HG02678 (cell line): ENCODE measurements at regions not wholly inside any gene's neighbourhood (a gene's known extent, or its start where the extent isn't known, plus 50 kb on each side); places are given as distances from the start of the nearest gene placed in this dataset.

Source experiments
- ATAC-seq: cut with Tn5 transposase; IDR thresholded peaks from one replicate; pipeline ENCODE4 v1.9.1; 2021; ENCODE audit warnings: mild to moderate bottlenecking, moderate library complexity; ENCODE audit not compliant: unreplicated experiment

GRCh38 chr14:40312296-40312695, 880.1 kb upstream of the FBXO33 start:
- no peak for ATAC-seq

GRCh38 chr14:40309124-40309523, 876.9 kb upstream of the FBXO33 start:
- ATAC-seq: no peak

- no peak for ATAC-seq
Observed at GRCh38 chr14:40308240-40308639, 876.0 kb upstream of the FBXO33 start.

GRCh38 chr14:40296821-40297220, 864.6 kb upstream of the FBXO33 start:
- ATAC-seq: no peak

- ATAC-seq: no peak
Observed at GRCh38 chr14:40292664-40293063, 860.4 kb upstream of the FBXO33 start.

GRCh38 chr14:40282196-40282595, 850.0 kb upstream of the FBXO33 start:
- no peak for ATAC-seq

- ATAC-seq: no peak
Observed at GRCh38 chr14:40280652-40281051, 848.4 kb upstream of the FBXO33 start.

GRCh38 chr14:40273417-40273816, 841.2 kb upstream of the FBXO33 start:
- ATAC-seq: no peak

GRCh38 chr14:40271480-40271879, 839.2 kb upstream of the FBXO33 start:
- no peak for ATAC-seq

- no peak for ATAC-seq
Observed at GRCh38 chr14:40269436-40269835, 837.2 kb upstream of the FBXO33 start.

GRCh38 chr14:40268236-40268635, 836.0 kb upstream of the FBXO33 start:
- no peak for ATAC-seq

GRCh38 chr14:40265096-40265495, 832.9 kb upstream of the FBXO33 start:
- ATAC-seq: no peak

GRCh38 chr14:40252817-40253447, 820.7 kb upstream of the FBXO33 start:
- ATAC-seq: no peak

- ATAC-seq: no peak
Observed at GRCh38 chr14:40248671-40249070, 816.4 kb upstream of the FBXO33 start.

GRCh38 chr14:40240245-40240859, 808.1 kb upstream of the FBXO33 start:
- ATAC-seq: no peak

- ATAC-seq: no peak
Observed at GRCh38 chr14:40232302-40232701, 800.1 kb upstream of the FBXO33 start.

- ATAC-seq: no peak
Observed at GRCh38 chr14:40229676-40230075, 797.4 kb upstream of the FBXO33 start.

GRCh38 chr14:40222996-40223395, 790.8 kb upstream of the FBXO33 start:
- no peak for ATAC-seq

- no peak for ATAC-seq
Observed at GRCh38 chr14:40221428-40221827, 789.2 kb upstream of the FBXO33 start.

- no peak for ATAC-seq
Observed at GRCh38 chr14:40219032-40219431, 786.8 kb upstream of the FBXO33 start.

- ATAC-seq: no peak
Observed at GRCh38 chr14:40218282-40218941, 786.2 kb upstream of the FBXO33 start.

GRCh38 chr14:40216976-40217375, 784.7 kb upstream of the FBXO33 start:
- ATAC-seq: no peak
